Activated CD8-positive, alpha-beta memory T cell treated with anti-CD3 and anti-CD28 coated beads for 36 hours (primary cell): ENCODE measurements at regions not wholly inside any gene's neighbourhood (a gene's known extent, or its start where the extent isn't known, plus 50 kb on each side); places are given as distances from the start of the nearest gene placed in this dataset.

Experiments used
- CTCF ChIA-PET: fragments of 350-600 bp; sonication (Branson Sonifier 250); formaldehyde crosslinking; loops from one replicate; lab custom pipeline; 2021; ENCODE audit warnings: antibody characterized with exemption; lab: Charles Lee
- POLR2A ChIA-PET: fragments of 350-600 bp; sonication (Branson Sonifier 250); formaldehyde crosslinking; loops from one replicate; lab custom pipeline; 2021; ENCODE audit warnings: antibody characterized with exemption; lab: Charles Lee

DNA sequence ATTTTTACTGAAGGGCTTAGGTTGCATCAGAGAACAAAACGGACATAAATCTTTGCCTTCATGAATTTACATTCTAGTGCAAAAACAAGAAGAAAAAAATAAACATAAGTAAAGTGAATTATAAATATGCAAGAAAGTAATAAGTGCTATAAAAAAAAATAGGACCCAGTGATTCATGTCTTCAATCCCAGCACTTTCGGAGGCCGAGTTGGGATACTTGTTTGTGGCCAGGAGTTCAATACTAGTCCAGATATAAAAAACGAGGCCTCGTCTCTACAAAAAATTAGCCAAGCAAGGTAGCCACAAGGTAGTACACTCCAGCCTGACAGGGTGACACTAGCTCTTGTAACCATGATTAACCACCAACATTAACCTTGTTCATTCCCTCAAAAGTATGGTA is 193.5 kb downstream of the SIM1 start:
- ChIA-PET CTCF (no interaction called here), POLR2A (no interaction called here)

DNA sequence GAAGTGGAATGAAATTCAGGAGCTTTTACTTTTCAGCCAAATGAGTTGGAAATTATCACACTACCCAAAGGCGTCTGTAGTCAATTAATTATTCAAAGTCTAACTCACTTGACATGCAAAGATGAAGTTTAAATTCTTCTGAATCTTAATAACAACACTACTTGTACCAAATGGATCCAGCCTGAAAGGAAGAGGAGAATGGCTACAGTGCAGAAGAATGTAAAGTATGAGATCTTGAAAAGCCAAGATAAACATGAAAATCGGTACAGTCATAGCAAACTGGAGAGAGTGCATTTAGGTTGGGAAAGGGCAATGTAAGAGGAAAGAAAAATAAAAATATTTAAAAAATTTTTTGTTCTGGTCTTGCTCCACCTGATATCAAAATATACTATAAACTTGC is 195.5 kb downstream of the SIM1 start:
- POLR2A ChIA-PET, result no interaction called here
- CTCF ChIA-PET, result no interaction called here

DNA sequence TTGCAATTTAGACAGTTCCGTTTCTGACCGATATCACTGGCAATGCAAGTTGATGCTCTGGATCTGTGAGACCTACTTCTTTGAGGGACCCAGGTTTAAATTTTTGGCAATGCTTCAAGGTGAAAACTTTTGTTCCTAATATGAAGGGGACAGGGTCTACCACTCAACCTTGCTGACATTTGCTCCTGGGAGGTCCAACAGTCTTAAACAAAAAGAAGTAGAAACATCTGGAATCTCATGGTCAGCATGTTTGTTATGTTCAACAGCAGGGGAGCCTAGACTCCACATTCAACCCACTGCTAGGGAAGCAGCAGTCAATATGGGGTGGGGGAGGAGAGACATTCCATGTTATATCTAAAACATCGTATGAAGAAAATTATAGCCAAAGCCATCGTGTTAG is 196.4 kb downstream of the SIM1 start:
- POLR2A ChIA-PET, result no interaction called here
- CTCF ChIA-PET, result no interaction called here

DNA sequence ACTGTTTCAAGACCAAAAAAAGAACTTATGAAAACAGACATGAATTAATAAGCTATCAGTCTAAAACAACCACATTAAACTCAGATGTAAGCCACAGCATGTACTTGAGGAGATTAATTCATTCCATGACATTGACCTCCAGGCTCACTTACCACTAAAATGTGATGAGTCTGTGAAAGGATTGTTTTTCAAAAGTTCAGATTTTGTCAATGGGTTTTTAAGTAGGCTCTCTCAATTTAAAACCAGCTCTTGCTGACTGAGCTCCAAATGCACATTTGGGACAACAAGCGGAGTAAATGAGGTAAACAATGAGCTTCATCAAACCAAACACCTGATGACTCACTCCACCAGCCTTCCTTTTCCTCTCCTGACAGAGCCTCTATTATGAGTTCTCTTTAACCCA is 197.0 kb downstream of the SIM1 start:
- ChIA-PET CTCF (interaction anchor here (0.9 kb wide), 1 partner anchor 9 kb away, joined by 3 read pairs; no protein-coding TSS in a partner anchor), POLR2A (no interaction called here)

DNA sequence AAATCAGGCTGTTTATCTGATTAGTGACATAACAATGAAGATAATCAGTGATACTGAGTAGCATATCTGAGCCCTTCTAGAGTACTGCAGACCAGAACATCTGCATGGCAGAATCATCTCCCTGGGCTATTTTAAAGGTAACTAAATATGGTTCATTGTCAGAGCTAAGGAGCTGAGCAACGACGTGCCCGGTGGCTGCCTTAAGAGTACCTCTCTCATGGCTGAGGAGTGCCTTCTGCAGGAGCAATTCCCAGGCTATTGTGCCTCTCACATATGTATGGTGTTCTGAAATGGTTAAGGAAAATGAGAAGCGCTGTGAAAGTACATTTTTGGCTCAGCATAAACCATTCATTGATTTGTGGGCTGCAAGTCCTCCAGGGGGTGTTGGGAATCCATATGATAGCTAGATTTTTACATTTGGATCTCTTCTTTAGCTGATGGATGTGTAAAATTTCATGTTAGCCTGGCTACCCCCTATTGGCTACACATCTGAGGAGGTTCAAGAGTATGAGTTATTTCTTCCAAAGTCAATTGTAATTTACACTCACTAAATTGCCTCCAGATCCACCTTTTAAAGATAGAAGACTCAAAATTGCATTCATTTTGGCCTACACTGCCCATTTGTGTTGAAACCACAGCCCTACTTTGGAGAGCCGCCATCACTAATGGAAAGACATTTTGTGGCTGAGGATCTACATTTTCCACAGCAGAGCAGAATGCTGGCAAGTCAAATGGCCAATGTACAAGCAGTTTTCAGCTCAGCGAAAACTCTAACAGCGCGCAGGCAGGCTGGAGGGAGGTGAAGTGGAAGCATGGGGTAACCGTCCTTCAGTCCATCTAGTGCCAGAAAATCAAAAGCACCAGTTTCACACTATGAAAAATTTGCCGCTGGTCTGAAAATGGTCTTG is 198.0 kb downstream of the SIM1 start:
- CTCF ChIA-PET, result interaction anchor here (0.9 kb wide), 1 partner anchor 8 kb away, joined by 3 read pairs; no protein-coding TSS in a partner anchor
- POLR2A ChIA-PET, result no interaction called here

DNA sequence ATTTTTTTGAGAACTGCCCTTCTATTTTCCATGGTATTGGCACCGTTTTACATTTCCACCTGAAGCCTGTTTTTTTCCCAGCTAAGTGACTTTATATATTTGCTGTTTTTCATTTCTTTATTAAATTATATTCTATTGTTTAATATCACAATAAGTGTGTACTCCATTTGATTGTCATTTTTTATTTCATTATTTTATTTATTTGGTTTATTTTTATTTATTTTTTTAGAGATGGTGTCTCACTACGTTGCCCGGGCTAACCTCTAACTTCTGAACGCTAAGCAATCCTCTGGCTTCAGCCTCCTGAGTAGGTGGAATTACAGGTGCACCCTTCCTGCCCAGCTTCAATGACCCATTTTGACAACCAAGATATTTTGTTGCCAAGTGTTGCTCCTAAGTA is 202.6 kb downstream of the SIM1 start:
- ChIA-PET POLR2A (no interaction called here), CTCF (no interaction called here)

DNA sequence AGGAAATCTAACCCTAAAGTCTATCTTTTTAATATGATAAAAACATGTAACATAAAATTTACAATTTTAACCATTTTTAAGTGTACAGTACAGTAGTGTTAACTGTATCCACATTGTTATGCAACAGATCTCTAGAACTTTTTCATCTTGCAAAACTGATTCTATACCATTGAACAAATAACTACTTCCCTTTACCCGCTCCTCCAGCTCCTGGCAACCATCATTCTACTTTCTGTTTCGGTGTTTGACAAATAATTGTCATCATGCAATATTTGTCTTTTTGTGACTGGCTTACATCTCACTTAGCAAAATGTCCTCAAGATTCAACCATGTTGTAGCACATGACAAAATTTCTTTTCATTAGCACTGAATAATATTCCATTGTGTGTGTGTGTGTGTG is 203.2 kb downstream of the SIM1 start:
- CTCF ChIA-PET, result no interaction called here
- POLR2A ChIA-PET, result no interaction called here

DNA sequence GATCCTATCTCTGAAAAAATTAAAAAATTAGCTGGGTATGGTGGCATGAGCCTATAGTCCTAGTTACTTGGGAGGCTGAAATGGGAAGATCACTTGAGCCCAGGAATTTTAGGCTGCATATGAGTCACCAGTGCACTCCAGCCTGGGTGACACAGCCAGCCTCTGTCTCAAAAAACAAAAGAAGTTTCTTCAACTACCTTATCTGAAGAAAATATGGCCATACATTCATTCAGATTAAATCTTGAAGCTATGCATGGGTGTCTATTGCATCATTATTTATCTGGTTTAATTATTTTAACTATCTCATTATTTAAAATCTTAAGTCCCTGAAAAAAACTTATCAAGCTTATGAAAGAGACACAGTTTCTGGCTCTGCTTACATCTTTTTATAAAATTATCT is 204.1 kb downstream of the SIM1 start:
- POLR2A ChIA-PET, result no interaction called here
- CTCF ChIA-PET, result no interaction called here

DNA sequence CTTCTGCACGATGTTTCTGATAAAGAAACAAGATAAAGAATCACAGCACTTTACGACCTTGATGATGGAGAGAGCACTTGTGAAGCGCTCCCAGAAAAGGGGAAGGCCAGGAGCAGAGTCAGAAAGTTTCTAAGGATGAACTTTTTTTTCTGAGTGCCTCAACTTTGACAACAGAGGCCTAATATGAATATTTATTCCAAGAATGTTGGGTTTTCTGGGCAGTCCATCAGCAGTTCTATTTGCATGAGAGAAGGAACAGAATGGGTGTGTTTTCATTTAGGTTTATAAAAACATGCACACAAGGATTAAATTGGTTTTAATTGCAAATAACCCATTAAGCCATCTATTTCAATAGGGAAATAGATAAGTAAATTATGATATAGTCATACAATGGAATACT is 204.9 kb downstream of the SIM1 start:
- ChIA-PET POLR2A (no interaction called here), CTCF (no interaction called here)

DNA sequence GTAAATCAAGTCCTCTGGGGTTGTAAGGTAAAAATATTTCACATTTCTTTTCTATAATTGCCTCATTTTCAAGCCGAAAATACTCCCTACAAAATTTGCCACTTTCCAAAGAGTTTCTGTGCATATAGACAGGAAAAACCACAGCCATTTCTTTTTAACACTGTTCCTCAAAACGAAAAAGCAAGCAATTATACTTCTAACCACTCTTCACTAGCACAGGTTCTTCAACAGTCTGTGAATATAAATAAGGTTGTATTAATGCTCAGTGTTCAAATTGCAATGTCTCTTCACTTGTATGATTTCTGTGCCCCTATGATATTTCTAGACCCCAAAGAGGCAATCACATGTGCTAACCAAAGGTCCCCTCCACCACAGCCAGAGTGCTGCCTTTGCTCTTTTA is 206.0 kb downstream of the SIM1 start:
- POLR2A ChIA-PET, result no interaction called here
- CTCF ChIA-PET, result interaction anchor here (0.6 kb wide), 1 partner anchor 9 kb away, joined by 3 read pairs; no protein-coding TSS in a partner anchor

DNA sequence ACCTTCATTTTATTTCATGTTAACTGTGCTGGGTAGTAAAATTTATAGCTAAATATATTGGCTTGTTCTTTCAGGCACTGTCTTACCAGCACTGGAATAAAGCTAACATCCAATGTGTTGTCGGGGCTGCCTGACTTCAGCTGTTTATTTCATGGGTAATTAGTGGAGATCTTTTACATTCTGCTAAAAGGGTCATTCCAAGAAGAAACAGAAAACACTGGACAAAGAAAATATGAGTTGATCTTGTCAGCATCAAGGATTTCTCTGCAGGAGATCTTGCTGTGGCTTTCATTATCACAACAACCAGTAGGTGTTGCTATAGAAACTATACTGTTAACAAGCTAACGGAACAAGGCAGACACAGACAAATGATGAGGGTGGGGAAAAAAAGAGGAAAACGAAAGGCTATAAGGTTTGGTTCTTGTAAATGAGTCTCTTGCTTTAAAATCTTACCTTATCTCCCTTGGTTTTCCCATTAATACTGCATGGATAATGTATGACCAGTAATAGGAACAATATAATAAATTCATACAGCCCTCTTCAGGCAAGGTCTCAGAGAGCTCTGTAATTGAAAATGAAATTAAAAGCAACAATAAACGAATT is 206.8 kb downstream of the SIM1 start:
- ChIA-PET CTCF (interaction anchor here (0.6 kb wide), 1 partner anchor 10 kb away, joined by 3 read pairs; no protein-coding TSS in a partner anchor), POLR2A (no interaction called here)

DNA sequence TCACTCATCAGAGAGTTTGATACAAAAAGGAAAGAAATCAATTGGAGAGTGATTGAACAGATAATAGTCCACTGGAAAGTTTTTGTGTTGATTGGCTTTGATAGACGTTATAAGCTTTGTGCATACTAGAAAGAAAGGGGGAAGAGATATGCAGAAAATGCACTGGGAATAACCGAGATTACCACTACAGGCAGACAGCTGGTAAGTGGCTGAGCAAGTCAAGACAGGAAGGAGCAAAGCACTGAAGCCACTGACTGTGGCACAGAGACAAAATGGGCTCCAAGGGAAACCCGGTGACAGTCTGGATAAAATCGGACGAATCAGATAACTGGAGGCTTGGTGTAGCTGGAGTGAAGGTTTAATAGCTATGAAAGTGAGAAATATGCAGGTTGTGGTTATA is 209.0 kb downstream of the SIM1 start:
- ChIA-PET CTCF (no interaction called here), POLR2A (no interaction called here)

DNA sequence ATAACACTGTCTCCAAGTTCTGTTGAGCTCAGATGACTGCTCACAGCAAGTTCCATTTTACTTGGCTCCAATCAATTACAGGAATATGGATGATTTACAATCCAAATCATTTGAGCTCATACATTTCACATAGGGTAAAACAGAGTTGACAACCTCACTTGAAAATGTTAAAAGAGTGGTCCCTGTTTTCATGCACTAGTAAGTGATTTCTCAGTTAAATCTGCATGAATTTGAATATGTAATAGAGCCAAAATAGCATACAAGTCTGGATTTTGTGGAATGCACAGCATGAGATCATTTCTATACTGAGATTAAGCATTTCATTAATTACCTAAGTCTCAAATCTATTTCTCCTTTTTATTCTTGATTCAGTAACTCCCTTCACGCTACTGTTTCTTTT is 217.6 kb downstream of the SIM1 start:
- POLR2A ChIA-PET, result no interaction called here
- CTCF ChIA-PET, result no interaction called here

DNA sequence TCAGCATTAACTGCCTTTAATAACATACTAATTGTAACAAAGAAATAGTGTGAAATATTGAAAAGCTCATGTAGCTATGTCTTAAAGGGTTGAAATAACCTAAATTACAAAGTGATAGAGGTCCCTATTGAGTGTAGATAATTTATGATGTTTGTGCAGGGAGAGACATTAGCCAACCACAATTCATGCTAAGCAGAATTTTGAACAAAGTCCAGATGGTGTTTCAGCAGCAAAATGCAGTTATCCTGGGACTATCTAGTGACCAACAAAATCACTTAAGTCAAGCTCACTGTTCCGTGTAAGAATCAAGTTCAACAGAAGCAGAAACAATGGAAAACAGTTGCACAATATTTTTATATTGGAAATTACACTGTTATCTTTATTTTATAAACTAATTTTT is 218.5 kb downstream of the SIM1 start:
- POLR2A ChIA-PET, result no interaction called here
- CTCF ChIA-PET, result no interaction called here

DNA sequence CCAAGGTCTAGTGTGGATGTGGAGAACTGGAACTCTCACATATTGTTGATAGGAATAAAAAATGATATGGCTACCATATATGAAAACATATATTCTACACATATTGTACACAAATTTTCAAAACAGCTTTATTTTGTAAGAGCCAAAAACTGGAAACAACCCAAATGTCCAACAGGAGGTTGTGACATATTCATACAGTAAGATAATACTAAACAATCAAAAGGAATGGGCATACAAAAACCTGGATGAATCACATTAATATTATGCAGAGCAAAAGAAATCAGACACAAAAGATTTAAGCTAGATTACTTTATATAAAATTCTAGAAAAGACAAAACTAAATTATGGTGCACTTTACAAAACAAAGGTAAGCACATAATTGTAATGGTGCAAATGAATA is 223.9 kb downstream of the SIM1 start:
- ChIA-PET POLR2A (no interaction called here), CTCF (no interaction called here)

DNA sequence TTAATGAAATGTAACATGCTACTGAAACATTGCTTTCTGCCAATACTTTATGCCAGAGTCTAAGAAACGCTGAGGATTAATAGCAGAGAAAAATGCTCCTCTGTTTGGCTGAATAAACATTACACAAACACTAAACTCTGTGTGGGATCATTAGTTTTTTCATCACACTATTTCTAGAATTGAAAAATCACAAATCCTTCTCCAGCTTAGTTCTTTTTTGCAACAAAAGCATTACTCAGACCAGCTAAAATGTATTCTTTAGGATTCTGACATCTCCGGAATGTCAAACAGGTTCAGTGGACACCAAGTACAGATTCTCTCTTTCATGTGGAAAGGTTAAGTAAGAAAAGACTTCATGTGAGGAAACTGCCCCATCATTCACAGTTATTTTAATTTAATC is 226.9 kb downstream of the SIM1 start:
- POLR2A ChIA-PET, result no interaction called here
- CTCF ChIA-PET, result no interaction called here

DNA sequence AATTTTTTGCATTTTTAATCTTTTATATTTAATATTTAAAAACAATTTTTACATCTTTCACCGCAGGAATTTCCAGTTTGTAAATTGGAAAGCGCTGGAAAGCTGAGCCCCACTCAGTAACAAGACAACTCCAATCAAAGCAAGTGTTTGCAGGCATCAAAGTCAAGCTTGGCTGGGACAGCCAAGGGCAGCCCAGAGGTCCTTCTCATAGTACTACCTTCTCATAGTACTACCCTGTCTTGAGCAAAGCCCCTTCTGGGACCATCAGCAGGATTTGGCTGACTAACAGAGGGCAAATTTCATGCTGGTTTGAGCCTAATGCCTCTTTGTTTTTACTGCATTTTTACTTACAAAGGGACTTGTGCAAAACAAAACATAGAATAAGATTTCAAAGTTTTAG is 228.3 kb downstream of the SIM1 start:
- ChIA-PET POLR2A (no interaction called here), CTCF (no interaction called here)

DNA sequence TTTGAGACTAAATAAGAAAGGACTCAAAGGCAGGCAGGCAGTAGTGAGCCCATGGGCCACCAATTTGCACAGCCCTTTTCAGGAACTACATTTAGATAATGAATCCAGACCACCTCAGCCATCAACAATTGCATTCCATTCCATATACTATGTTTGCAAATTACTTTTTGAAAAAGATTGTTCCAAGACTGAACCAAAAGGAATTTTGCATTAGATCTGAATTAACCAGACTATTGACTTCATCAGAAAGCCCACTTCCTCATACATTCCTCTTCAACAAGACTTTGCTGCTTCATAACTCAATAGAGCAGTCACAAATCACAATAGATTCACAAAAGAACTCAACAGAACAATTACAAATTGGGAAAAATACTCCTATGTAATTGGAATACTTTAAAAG is 229.1 kb downstream of the SIM1 start:
- ChIA-PET CTCF (no interaction called here), POLR2A (no interaction called here)

DNA sequence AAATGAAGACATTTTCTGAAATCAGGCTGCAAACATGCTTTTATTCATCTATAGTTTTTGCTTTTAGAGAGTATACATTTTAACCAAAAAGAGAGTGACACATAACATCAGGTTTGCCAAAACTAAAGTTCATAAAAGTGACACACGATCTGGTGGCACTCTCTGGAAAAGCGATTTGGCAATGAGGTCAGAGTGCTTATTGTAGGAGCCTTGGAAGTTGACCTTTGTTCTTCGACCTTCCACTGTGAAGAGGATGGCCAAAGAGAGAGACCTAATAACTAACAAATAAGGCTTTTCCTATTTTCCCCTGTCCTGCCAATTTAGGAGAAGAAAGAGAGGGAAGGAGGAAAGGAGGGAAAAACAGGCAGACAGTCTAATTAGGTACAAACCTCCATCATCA is 230.1 kb downstream of the SIM1 start:
- CTCF ChIA-PET, result no interaction called here

DNA sequence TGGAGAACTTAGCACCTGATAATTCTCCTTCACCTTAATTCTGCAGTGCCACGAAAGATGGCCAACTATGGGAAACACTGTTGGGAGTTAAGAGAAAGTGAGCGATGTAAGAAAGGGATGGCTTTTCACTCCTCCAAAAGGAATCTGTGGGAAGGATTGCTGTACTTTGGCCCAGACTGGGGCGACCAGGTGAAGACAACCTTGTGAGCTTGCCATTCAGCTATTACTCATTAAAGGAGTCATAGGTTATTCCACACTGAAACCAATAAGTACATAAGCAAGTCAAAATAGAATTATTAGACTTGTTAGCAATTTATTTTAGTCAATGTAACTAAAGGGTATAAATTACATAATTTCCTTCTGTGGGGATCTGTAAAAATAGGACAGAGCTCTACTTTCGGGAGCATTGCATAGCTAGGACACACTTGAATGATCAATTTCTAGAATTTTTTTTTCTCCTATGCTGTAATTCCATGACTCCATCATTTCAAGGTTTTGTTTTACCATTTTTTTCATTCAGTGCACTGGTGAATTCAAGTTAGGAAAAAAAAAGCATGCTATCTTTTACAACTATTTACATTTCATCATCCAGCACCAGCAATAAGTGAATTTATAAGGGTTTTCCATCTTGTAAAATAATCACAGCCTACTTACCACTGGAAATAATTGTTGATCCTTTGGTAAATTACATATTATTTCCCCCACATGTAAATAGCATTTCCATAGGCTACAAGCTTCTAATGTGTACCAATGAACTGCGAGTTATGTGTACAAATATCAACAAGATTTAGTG is 231.7 kb downstream of the SIM1 start:
- POLR2A ChIA-PET, result no interaction called here
- CTCF ChIA-PET, result no interaction called here

More for the DNA sequence above, 230.1 kb downstream of the SIM1 start:
- POLR2A ChIA-PET, result no interaction called here
